Erythroblast (primary cell): ENCODE measurements at regions not wholly inside any gene's neighbourhood (a gene's known extent, or its start where the extent isn't known, plus 50 kb on each side); places are given as distances from the start of the nearest gene placed in this dataset.

Experiments used
- DNase-seq, 2 experiments: peaks; one replicate each; lab custom pipeline; 2025; lab: John Stamatoyannopoulos, UW
- GATA1 ChIP-seq: IDR thresholded peaks from 2 replicates; pipeline ENCODE4 v1.6.1; 2011; ENCODE audit warnings: low read depth, mild to moderate bottlenecking, control low read depth, low read length, moderate library complexity
- POLR2A ChIP-seq: IDR thresholded peaks from 2 replicates; pipeline ENCODE4 v1.6.1; 2011; ENCODE audit warnings: mild to moderate bottlenecking, low read length

GRCh38 chr2:176535467-176536113 is 266.3 kb downstream of the MTX2 start:
- no peak for DNase-seq

GRCh38 chr2:176536439-176537133 is 267.3 kb downstream of the MTX2 start:
- DNase-seq, result no peak
- TF ChIP-seq GATA1, result no peak
- TF ChIP-seq POLR2A, result no peak

More at GRCh38 chr2:176535467-176536113, 266.3 kb downstream of the MTX2 start:
- no peak for TF ChIP-seq POLR2A
- no peak for TF ChIP-seq GATA1

DNA sequence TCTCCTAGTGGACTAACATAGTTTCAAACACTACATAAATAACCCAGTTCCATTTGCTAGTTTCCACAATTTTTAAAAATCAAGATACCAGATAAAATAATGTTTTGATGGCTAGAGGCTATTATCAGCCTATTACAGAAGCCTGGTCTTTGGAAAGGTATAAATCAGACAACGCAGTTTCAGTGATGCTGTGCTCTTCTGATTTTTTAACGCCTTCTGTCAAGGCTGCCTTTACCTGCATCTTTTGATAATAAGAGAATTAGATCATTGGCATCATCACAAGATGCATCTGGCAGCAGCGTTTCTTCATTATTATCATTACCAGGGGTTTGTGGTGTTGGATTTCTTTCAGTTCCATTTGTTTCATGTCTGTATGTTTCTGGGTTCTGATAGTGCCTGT is 268.7 kb downstream of the MTX2 start:
- no peak for TF ChIP-seq GATA1
- TF ChIP-seq POLR2A, result no peak
- DNase-seq, result no peak

- DNase-seq, result no peak
- no peak for TF ChIP-seq POLR2A
- no peak for TF ChIP-seq GATA1
Observed at GRCh38 chr2:176540995-176541394, 271.8 kb downstream of the MTX2 start.

DNA sequence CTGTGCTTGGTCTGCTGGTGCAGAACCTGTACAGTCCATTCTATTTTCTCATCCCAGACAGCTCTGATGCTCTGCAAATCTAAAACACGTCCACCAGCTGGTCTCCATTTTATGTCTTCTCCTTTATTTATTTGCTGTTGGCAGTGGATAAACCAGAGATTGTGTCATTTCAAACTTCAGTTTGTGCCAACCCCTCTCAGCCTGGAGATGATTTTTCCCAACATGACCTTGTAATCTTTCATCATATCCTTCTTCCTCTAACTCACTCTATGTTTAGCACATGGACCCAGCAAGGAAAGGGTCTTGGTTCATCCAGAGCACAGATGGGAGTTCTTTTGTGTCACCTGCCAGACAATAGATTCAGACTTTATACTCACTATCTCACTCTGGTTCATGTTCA is 273.2 kb downstream of the MTX2 start:
- no peak for DNase-seq
- TF ChIP-seq POLR2A (no peak), GATA1 (no peak)

DNA sequence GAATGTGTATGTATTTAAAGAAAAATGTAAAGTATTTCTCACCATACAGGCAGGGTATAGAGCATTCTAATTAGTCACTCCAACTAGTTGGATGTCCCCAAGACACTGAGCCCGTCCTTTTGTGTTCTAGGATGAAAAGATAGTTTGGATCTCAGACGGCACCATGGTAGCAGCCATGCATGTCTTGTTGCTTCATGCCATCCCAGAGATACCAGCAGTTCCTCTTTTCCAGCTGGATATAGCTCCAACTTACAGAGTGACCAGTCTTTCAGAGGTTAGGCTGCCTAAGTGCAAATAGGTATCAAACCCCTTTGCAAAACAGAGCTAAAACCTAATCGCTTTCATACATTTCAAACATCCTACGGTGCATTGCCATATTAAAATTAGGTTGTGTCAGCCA is 275.3 kb downstream of the MTX2 start:
- no peak for TF ChIP-seq GATA1
- TF ChIP-seq POLR2A, result no peak
- no peak for DNase-seq

- no peak for DNase-seq
- TF ChIP-seq POLR2A, result no peak
- no peak for TF ChIP-seq GATA1
Observed at GRCh38 chr2:176544991-176545956, 276.0 kb downstream of the MTX2 start.

- no peak for TF ChIP-seq GATA1
- TF ChIP-seq POLR2A, result no peak
- no peak for DNase-seq
Observed at GRCh38 chr2:176546550-176546949, 277.3 kb downstream of the MTX2 start.

- TF ChIP-seq GATA1, result no peak
- no peak for TF ChIP-seq POLR2A
- DNase-seq, result no peak
Observed at GRCh38 chr2:176552501-176553135, 283.4 kb downstream of the MTX2 start.

DNA sequence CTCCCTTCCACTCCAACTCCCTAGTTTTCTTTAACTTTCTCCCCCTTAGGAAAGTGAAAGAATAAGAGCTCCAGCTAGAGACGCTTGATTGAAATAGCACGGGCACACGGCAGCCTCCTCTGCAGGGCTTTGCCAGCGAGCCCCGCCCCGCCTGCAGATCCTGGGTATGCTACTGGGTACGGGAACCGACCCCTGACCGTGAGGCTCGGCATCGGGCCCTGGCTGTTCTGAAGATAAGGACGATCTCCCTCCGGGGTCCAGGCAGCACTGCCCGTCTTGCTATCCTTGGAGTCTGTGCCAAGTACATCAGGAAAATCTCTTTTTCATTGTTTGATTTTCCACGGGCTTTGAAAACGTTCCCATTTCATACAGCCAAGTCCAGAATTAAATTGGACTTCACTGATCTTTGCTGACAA is 284.5 kb downstream of the MTX2 start:
- DNase-seq, result peak in 1 of 2 experiments; percentile 5

DNA sequence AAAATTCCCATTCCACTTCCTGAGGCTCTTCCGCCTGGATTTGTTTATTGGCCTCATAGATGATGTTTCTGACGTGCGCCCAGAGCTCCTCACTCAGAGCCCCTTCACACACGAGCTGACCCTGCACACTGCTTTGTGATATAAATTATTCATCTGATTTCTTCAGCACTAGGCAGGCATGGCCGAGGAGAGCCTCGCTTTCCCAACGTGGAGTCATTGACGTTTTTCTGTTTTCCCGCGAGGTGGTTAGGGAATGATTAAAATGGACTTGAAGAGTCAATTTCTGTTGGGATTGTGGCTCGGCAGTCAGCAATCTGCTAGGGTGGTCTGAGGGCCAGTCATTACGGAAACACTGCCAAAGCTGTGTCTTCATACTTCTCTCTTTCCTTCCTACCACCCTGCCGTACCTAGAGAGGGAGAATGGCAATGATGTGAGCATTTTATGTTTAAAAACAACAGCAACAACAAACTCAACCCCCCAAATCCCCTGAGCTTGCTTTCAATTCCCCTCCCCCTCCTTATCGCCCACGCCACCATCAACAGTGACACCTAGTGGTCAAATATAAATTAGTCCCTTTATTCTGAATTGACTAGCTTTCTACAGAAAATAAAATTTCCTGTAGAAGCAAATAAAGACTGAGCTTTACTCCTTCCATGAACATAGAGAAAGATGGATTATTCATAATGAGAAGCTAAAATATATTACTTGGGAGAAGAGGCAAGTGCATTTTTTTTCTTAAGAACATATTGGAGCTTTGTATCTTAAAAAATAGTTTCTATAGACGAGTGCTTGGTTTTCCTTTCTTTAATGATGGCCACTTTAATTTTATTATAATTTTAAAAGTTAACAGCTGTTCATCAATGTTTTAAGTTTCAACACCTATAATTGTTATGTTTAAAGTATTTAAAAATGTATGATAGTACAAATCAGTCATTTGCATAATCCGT is 285.1 kb downstream of the MTX2 start:
- TF ChIP-seq GATA1, result no peak
- no peak for TF ChIP-seq POLR2A
- peak; percentile 57 to 67 for DNase-seq

More for the DNA sequence above, 284.5 kb downstream of the MTX2 start:
- TF ChIP-seq GATA1 (no peak), POLR2A (no peak)

GRCh38 chr2:176555112-176555511 is 285.9 kb downstream of the MTX2 start:
- TF ChIP-seq GATA1, result no peak
- TF ChIP-seq POLR2A, result no peak
- DNase-seq, result no peak
